Stimulated activated CD4-positive, alpha-beta T cell treated with anti-CD3 and anti-CD28 coated beads, Interleukin-1b, Interleukin-23, amount 100 ng/mL, for 1 hour (primary cell): ENCODE measurements at regions not wholly inside any gene's neighbourhood (a gene's known extent, or its start where the extent isn't known, plus 50 kb on each side); places are given as distances from the start of the nearest gene placed in this dataset.

Experiments
- DNase-seq, 2 donors: peaks; one replicate each; pipeline ENCODE4 v3.0.0-alpha.2; 2020; ENCODE audit warnings: low read depth in 2 of 2

GRCh38 chr14:86521031-86521730, 991.2 kb downstream of the FLRT2 start:
- no peak for DNase-seq

- DNase-seq = no peak
Observed at GRCh38 chr14:86518298-86518697, 988.4 kb downstream of the FLRT2 start.

- DNase-seq = no peak
Observed at GRCh38 chr14:86515195-86515594, 985.3 kb downstream of the FLRT2 start.

GRCh38 chr14:86513564-86513963, 983.6 kb downstream of the FLRT2 start:
- DNase-seq = no peak

- DNase-seq = no peak
Observed at GRCh38 chr14:86513056-86513455, 983.1 kb downstream of the FLRT2 start.

- no peak for DNase-seq
Observed at GRCh38 chr14:86510491-86510890, 980.5 kb downstream of the FLRT2 start.

GRCh38 chr14:86505808-86506207, 975.9 kb downstream of the FLRT2 start:
- DNase-seq = no peak

GRCh38 chr14:86501611-86502010, 971.7 kb downstream of the FLRT2 start:
- DNase-seq = no peak

- no peak for DNase-seq
Observed at GRCh38 chr14:86491743-86492142, 961.8 kb downstream of the FLRT2 start.

- DNase-seq = no peak
Observed at GRCh38 chr14:86481104-86481503, 951.2 kb downstream of the FLRT2 start.

- no peak for DNase-seq
Observed at GRCh38 chr14:86464341-86464740, 934.4 kb downstream of the FLRT2 start.

- DNase-seq = no peak
Observed at GRCh38 chr14:86462193-86462753, 932.3 kb downstream of the FLRT2 start.

- DNase-seq = no peak
Observed at GRCh38 chr14:86457481-86458135, 927.7 kb downstream of the FLRT2 start.

- no peak for DNase-seq
Observed at GRCh38 chr14:86450085-86450484, 920.1 kb downstream of the FLRT2 start.

GRCh38 chr14:86442135-86442534, 912.2 kb downstream of the FLRT2 start:
- no peak for DNase-seq

- no peak for DNase-seq
Observed at GRCh38 chr14:86430853-86431252, 900.9 kb downstream of the FLRT2 start.

GRCh38 chr14:86423214-86423613, 893.3 kb downstream of the FLRT2 start:
- DNase-seq = no peak

GRCh38 chr14:86420131-86420530, 890.2 kb downstream of the FLRT2 start:
- DNase-seq = no peak

GRCh38 chr14:86414146-86414545, 884.2 kb downstream of the FLRT2 start:
- DNase-seq = no peak

GRCh38 chr14:86404989-86405649, 875.2 kb downstream of the FLRT2 start:
- DNase-seq = no peak

- no peak for DNase-seq
Observed at GRCh38 chr14:86404425-86404824, 874.5 kb downstream of the FLRT2 start.

GRCh38 chr14:86402545-86402944, 872.6 kb downstream of the FLRT2 start:
- DNase-seq = no peak

GRCh38 chr14:86391085-86391484, 861.1 kb downstream of the FLRT2 start:
- no peak for DNase-seq
